Astrocyte (in vitro differentiated cells and primary cell): ENCODE measurements at regions not wholly inside any gene's neighbourhood (a gene's known extent, or its start where the extent isn't known, plus 50 kb on each side); places are given as distances from the start of the nearest gene placed in this dataset.

ENCODE experiments used
- EZH2 ChIP-seq: IDR thresholded peaks from 2 replicates; pipeline ENCODE4 v1.6.1; 2012; ENCODE audit warnings: mild to moderate bottlenecking, low read length, inconsistent platforms; ENCODE audit not compliant: insufficient read depth
- TF ChIP-seq, protein P1 (sequence below): IDR thresholded peaks from 2 replicates; pipeline ENCODE4 v1.5.1; 2011; ENCODE audit warnings: low read depth, mild to moderate bottlenecking, inconsistent platforms, low read length, moderate library complexity; ENCODE audit not compliant: insufficient read depth

DNA sequence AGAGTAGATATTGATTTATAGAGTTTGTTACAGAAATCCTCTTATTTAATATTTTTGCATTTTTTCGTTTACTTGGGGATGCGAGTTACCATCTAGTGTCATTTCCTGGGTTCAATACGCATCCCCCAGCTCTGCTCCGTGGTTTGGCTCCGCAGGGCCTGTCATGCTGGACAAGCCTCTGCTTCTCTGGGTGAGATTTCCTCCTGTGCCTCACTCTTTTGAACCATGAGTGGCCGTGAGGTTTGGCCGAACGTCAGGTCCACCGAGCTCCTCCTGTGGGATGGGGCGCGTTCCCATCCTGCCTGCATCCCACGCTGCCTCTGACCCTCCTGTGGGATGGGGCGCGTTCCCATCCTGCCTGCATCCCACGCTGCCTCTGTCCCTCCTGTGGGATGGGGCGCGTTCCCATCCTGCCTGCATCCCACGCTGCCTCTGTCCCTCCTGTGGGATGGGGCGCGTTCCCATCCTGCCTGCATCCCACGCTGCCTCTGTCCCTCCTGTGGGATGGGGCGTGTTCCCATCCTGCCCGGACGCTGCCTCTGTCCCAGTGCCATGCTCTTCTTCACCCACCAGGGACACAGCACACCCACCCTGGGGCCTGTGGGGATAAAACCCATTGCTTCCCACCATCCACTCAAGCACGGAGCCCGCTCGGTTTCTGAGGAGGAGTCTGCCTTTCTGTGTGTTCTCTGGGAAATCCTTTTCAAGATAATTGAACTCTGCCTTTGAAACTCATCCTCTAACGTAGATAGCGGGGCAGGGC lies 506.8 kb downstream of the BRD1 start:
- TF ChIP-seq EZH2 = no peak
- TF ChIP-seq, protein P1, sequence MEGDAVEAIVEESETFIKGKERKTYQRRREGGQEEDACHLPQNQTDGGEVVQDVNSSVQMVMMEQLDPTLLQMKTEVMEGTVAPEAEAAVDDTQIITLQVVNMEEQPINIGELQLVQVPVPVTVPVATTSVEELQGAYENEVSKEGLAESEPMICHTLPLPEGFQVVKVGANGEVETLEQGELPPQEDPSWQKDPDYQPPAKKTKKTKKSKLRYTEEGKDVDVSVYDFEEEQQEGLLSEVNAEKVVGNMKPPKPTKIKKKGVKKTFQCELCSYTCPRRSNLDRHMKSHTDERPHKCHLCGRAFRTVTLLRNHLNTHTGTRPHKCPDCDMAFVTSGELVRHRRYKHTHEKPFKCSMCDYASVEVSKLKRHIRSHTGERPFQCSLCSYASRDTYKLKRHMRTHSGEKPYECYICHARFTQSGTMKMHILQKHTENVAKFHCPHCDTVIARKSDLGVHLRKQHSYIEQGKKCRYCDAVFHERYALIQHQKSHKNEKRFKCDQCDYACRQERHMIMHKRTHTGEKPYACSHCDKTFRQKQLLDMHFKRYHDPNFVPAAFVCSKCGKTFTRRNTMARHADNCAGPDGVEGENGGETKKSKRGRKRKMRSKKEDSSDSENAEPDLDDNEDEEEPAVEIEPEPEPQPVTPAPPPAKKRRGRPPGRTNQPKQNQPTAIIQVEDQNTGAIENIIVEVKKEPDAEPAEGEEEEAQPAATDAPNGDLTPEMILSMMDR = no peak
